Right lobe of liver (tissue), 6 donors: ENCODE measurements at regions not wholly inside any gene's neighbourhood (a gene's known extent, or its start where the extent isn't known, plus 50 kb on each side); places are given as distances from the start of the nearest gene placed in this dataset.

ENCODE experiments used
- ATAC-seq, 4 donors: fragments of 200-7000 bp; cut with Tn5 transposase; one replicate each; pipeline ENCODE4 v1.9.1; 2020; ENCODE audit warnings: mild to moderate bottlenecking in 4 of 4, moderate library complexity in 4 of 4
- DNase-seq, 3 donors: peaks; one replicate each; pipeline ENCODE4 v3.0.0-alpha.2; 2020
- H3K27ac ChIP-seq, 3 donors: fragments of 200-600 bp; one replicate each; pipeline ENCODE4 v1.8.0; 2022
- H3K27me3 ChIP-seq, 2 donors: fragments of 200-600 bp; one replicate each; pipeline ENCODE4 v1.8.0; 2022
- H3K36me3 ChIP-seq, 4 donors: fragments of 200-600 bp; sonication (generic) in 1 of 4; one replicate each; pipeline versions ENCODE4 v1.5.1 to v1.8.0; 2017 to 2022; ENCODE audit warnings: control low read depth in 1 of 4
- H3K4me1 ChIP-seq, 4 donors: fragments of 200-600 bp; sonication (generic) in 1 of 4; one replicate each; pipeline versions ENCODE4 v1.5.1 to v1.8.0; 2017 to 2022; ENCODE audit warnings: control low read depth in 1 of 4
- H3K4me3 ChIP-seq, 3 donors: fragments of 200-600 bp; one replicate each; pipeline ENCODE4 v1.8.0; 2022
- H3K9me3 ChIP-seq, 4 donors: fragments of 200-600 bp; sonication (generic) in 1 of 4; one replicate each; pipeline versions ENCODE4 v1.5.1 to v1.8.0; 2017 to 2022; ENCODE audit warnings: control low read depth in 1 of 4
- CTCF ChIP-seq, 4 donors: fragments of 200-600 bp in 3 of 4; fragments of 450-650 bp in 1 of 4; IDR thresholded peaks; one replicate each; pipeline versions ENCODE4 v1.5.1 to v1.8.0; 2016 to 2022; ENCODE audit warnings: antibody characterized with exemption in 4 of 4, mild to moderate bottlenecking in 2 of 4
- POLR2A ChIP-seq: fragments of 450-650 bp; IDR thresholded peaks from one replicate; pipeline ENCODE4 v1.6.1; 2017; ENCODE audit warnings: antibody characterized with exemption, mild to moderate bottlenecking
- WGBS: methylation state at CpG from one replicate; pipeline ENCODE4 v1.1.6; 2018; ENCODE audit warnings: low coverage, low lambda C conversion rate; ENCODE audit not compliant: insufficient coverage; ENCODE audit errors: missing lambda C conversion rate; 5-methylcytosine and 5-hydroxymethylcytosine counted together
- intact Hi-C, 2 donors: fragments of 100-400 bp; cut with DNase I; formaldehyde crosslinking; loops; one replicate each; pipeline versions ENCODE4 v1.11.2 to v1.14.1; 2022
- donor health status: DM: no; HTN: yes; CAD: no.
- donor health status: DM: no; HTN: no; CAD: no.
- donor health status: DM: no; HTN: no; CAD: no.
- donor health status: DM: no; HTN: yes; CAD: no.
- donor health status: DM: no; HTN: yes; CAD: no.

GRCh38 chr16:6892966-6893365 is 439.7 kb upstream of the RBFOX1 start:
- Histone ChIP-seq H3K27ac (no peak overlapping the region), H3K9me3 (no peaks in the 10 kb centered on the region), H3K36me3 (no peaks in the 10 kb centered on the region), H3K4me3 (no peak overlapping the region), H3K27me3 (no peaks in the 10 kb centered on the region), H3K4me1 (no peaks in the 10 kb centered on the region)
- DNase-seq (no peak), ATAC-seq (no peak)
- TF ChIP-seq CTCF (IDR thresholded peaks at IDR 0.05) (no peak), POLR2A (no peak)
- WGBS = 19% methylated on average over 4 of the region's 4 CpGs
- intact Hi-C loops = no loop called here

- no peaks in the 10 kb centered on the region for H3K4me1 ChIP-seq
- no peak overlapping the region for H3K4me3 ChIP-seq
- H3K36me3 ChIP-seq = no peaks in the 10 kb centered on the region
- no peak for TF ChIP-seq CTCF (IDR thresholded peaks at IDR 0.05)
- no peak for TF ChIP-seq POLR2A
- H3K27me3 ChIP-seq = no peaks in the 10 kb centered on the region
- DNase-seq (no peak), ATAC-seq (no peak)
- no peaks in the 10 kb centered on the region for H3K9me3 ChIP-seq
- intact Hi-C loops = no loop called here
- WGBS = 45% methylated on average over 2 of the region's 2 CpGs
- no peak overlapping the region for H3K27ac ChIP-seq
Measured at GRCh38 chr16:6891496-6891895, 441.1 kb upstream of the RBFOX1 start.

- TF ChIP-seq CTCF (IDR thresholded peaks at IDR 0.05) (no peak), POLR2A (no peak)
- H3K4me3 ChIP-seq = no peak overlapping the region
- H3K27me3 ChIP-seq = no peaks in the 10 kb centered on the region
- no peak for DNase-seq
- no peaks in the 10 kb centered on the region for H3K4me1 ChIP-seq
- H3K36me3 ChIP-seq = no peaks in the 10 kb centered on the region
- H3K9me3 ChIP-seq = no peaks in the 10 kb centered on the region
- ATAC-seq = no peak
- no peak overlapping the region for H3K27ac ChIP-seq
- 50% methylated on average over 2 of the region's 2 CpGs for WGBS
- intact Hi-C loops = no loop called here
Measured at GRCh38 chr16:6888531-6888930, 444.1 kb upstream of the RBFOX1 start.

GRCh38 chr16:6884002-6884401 is 448.6 kb upstream of the RBFOX1 start:
- ATAC-seq = no peak
- H3K27me3 ChIP-seq = no peaks in the 10 kb centered on the region
- H3K9me3 ChIP-seq = no peaks in the 10 kb centered on the region
- no peak overlapping the region for H3K27ac ChIP-seq
- no peak overlapping the region for H3K4me3 ChIP-seq
- no peaks in the 10 kb centered on the region for H3K36me3 ChIP-seq
- no peaks in the 10 kb centered on the region for H3K4me1 ChIP-seq
- no peak for DNase-seq
- intact Hi-C loops = no loop called here
- no peak for TF ChIP-seq CTCF (IDR thresholded peaks at IDR 0.05)
- no peak for TF ChIP-seq POLR2A
- WGBS = 50% methylated on average over 2 of the region's 7 CpGs

- ATAC-seq (no peak), DNase-seq (no peak)
- Histone ChIP-seq H3K4me3 (no peak overlapping the region), H3K36me3 (no peaks in the 10 kb centered on the region), H3K27me3 (no peaks in the 10 kb centered on the region), H3K4me1 (no peaks in the 10 kb centered on the region), H3K9me3 (no peaks in the 10 kb centered on the region), H3K27ac (no peak overlapping the region)
- intact Hi-C loops = no loop called here
- 36% methylated on average over 4 of the region's 4 CpGs for WGBS
- TF ChIP-seq CTCF (IDR thresholded peaks at IDR 0.05) = no peak
- TF ChIP-seq POLR2A = no peak
Measured at GRCh38 chr16:6880263-6880662, 452.4 kb upstream of the RBFOX1 start.
